ENCODE measurements at regions not wholly inside any gene's neighbourhood (a gene's known extent, or its start where the extent isn't known, plus 50 kb on each side); places are given as distances from the start of the nearest gene placed in this dataset.

- no peak for DNase-seq
Observed at GRCh38 chrX:45859407-45859806, 658.7 kb upstream of the DIPK2B start.

- no peak for DNase-seq
Observed at GRCh38 chrX:45852884-45853283, 652.2 kb upstream of the DIPK2B start.

GRCh38 chrX:45851434-45851991, 650.8 kb upstream of the DIPK2B start:
- DNase-seq = no peak

GRCh38 chrX:45850775-45851433, 650.2 kb upstream of the DIPK2B start:
- no peak for DNase-seq

GRCh38 chrX:45850197-45850774, 649.6 kb upstream of the DIPK2B start:
- no peak for DNase-seq

- DNase-seq = no peak
Observed at GRCh38 chrX:45849261-45849862, 648.7 kb upstream of the DIPK2B start.

GRCh38 chrX:45847961-45848360, 647.3 kb upstream of the DIPK2B start:
- DNase-seq = no peak

- DNase-seq = no peak
Observed at GRCh38 chrX:45846328-45846727, 645.7 kb upstream of the DIPK2B start.

GRCh38 chrX:45845142-45845541, 644.5 kb upstream of the DIPK2B start:
- no peak for DNase-seq

- DNase-seq = no peak
Observed at GRCh38 chrX:45843518-45843917, 642.8 kb upstream of the DIPK2B start.

GRCh38 chrX:45842926-45843315, 642.2 kb upstream of the DIPK2B start:
- no peak for DNase-seq

GRCh38 chrX:45842207-45842925, 641.7 kb upstream of the DIPK2B start:
- DNase-seq = no peak

- DNase-seq = no peak
Observed at GRCh38 chrX:45840411-45840950, 639.8 kb upstream of the DIPK2B start.

GRCh38 chrX:45830343-45830742, 629.7 kb upstream of the DIPK2B start:
- no peak for DNase-seq

- no peak for DNase-seq
Observed at GRCh38 chrX:45824471-45824870, 623.8 kb upstream of the DIPK2B start.

- DNase-seq = no peak
Observed at GRCh38 chrX:45823536-45823935, 622.9 kb upstream of the DIPK2B start.

GRCh38 chrX:45822124-45822523, 621.4 kb upstream of the DIPK2B start:
- no peak for DNase-seq

- DNase-seq = no peak
Observed at GRCh38 chrX:45818913-45819312, 618.2 kb upstream of the DIPK2B start.

- no peak for DNase-seq
Observed at GRCh38 chrX:45815441-45815840, 614.8 kb upstream of the DIPK2B start.

GRCh38 chrX:45811326-45811725, 610.6 kb upstream of the DIPK2B start:
- DNase-seq = no peak

GRCh38 chrX:45807572-45808425, 607.1 kb upstream of the DIPK2B start:
- no peak for DNase-seq

GRCh38 chrX:45806410-45807121, 605.9 kb upstream of the DIPK2B start:
- no peak for DNase-seq

Measured in NCI-H2171 (cell line).